K562 (cell line): ENCODE measurements at regions not wholly inside any gene's neighbourhood (a gene's known extent, or its start where the extent isn't known, plus 50 kb on each side); places are given as distances from the start of the nearest gene placed in this dataset.

Source experiments
- CHCHD3 ChIP-seq: fragments of 250-450 bp; sonication (Bioruptor Pico); IDR thresholded peaks from 2 replicates; pipeline ENCODE4 v2.1.2; 2022; ENCODE audit warnings: mild to moderate bottlenecking
- CTCF ChIP-seq, 3 experiments: IDR thresholded peaks in 2 of 3; conservative IDR thresholded peaks in 1 of 3; 2 replicates each; pipeline ENCODE4 v1.5.1; 2011 to 2012; ENCODE audit warnings: low read length in 3 of 3, mild to moderate bottlenecking in 3 of 3, control low read depth in 2 of 3, improper control_type of control experiment in 1 of 3, inconsistent platforms in 1 of 3, low read depth in 1 of 3, mixed read lengths in 1 of 3, moderate library complexity in 1 of 3; ENCODE audit not compliant: insufficient read depth in 2 of 3
- DPF2 ChIP-seq: fragments of 450-650 bp; IDR thresholded peaks from 2 replicates; pipeline ENCODE4 v1.6.1; 2016
- EP300 ChIP-seq: IDR thresholded peaks from 2 replicates; pipeline ENCODE4 v1.6.1; 2012; ENCODE audit warnings: low read length, improper control_type of control experiment
- EWSR1 ChIP-seq: fragments of 450-650 bp; IDR thresholded peaks from 2 replicates; pipeline ENCODE4 v1.6.1; 2018; ENCODE audit warnings: borderline replicate concordance, mild to moderate bottlenecking, low read depth, moderate library complexity; ENCODE audit not compliant: partially characterized antibody
- FOXK1 ChIP-seq: sonication (generic); formaldehyde crosslinking; IDR thresholded peaks from 2 replicates; pipeline ENCODE4 v1.8.0; 2022; ENCODE audit warnings: missing genetic modification reagents, mild to moderate bottlenecking, borderline replicate concordance
- MED1 ChIP-seq: sonication (generic); formaldehyde crosslinking; IDR thresholded peaks from 2 replicates; pipeline ENCODE4 v1.8.1; 2023; ENCODE audit warnings: missing genetic modification reagents, borderline replicate concordance
- PHF8 ChIP-seq: fragments of 200-600 bp; sonication (generic); IDR thresholded peaks from 2 replicates; pipeline ENCODE4 v1.6.1; 2012; ENCODE audit warnings: mixed run types, mild to moderate bottlenecking, inconsistent platforms, low read length, moderate library complexity, borderline replicate concordance
- POLR2A ChIP-seq: fragments of 450-650 bp; conservative IDR thresholded peaks from 2 replicates; pipeline ENCODE4 v1.6.1; 2016
- RAD21 ChIP-seq, 2 experiments: fragments of 250-450 bp in 1 of 2; fragments of 450-650 bp in 1 of 2; sonication (Bioruptor Pico) in 1 of 2; formaldehyde crosslinking in 1 of 2; IDR thresholded peaks in 1 of 2; conservative IDR thresholded peaks in 1 of 2; 2 replicates each; pipeline versions ENCODE4 v1.4.0 to v1.8.0; 2020 to 2022; ENCODE audit warnings: mild to moderate bottlenecking in 2 of 2, moderate library complexity in 1 of 2
- ZBTB17 ChIP-seq: fragments of 450-650 bp; formaldehyde crosslinking; IDR thresholded peaks from 2 replicates; pipeline ENCODE4 v1.4.0; 2020; ENCODE audit warnings: mild to moderate bottlenecking

GRCh38 chr9:84519413-84519812 lies 150.1 kb upstream of the NTRK2 start:
- no peak for TF ChIP-seq MED1 (CRISPR knock-in tag)
- TF ChIP-seq CHCHD3 = no peak
- no peak for TF ChIP-seq DPF2
- no peak for TF ChIP-seq RAD21 (CRISPR knock-in tag; conservative IDR thresholded peaks at IDR 0.05 in 1 of 2, IDR thresholded peaks at IDR 0.05 in 1 of 2)
- no peak for TF ChIP-seq EP300
- TF ChIP-seq PHF8 = no peak
- TF ChIP-seq FOXK1 (CRISPR knock-in tag) = no peak
- no peak for TF ChIP-seq POLR2A
- no peak for TF ChIP-seq CTCF (IDR thresholded peaks at IDR 0.05 in 2 of 3, conservative IDR thresholded peaks at IDR 0.05 in 1 of 3; ENCODE audit: insufficient read depth in 2 of 3, low read depth in 1 of 3, low read length in 3 of 3)
- no peak for TF ChIP-seq ZBTB17
- no peak for TF ChIP-seq EWSR1
